A549 (cell line): ENCODE measurements at regions not wholly inside any gene's neighbourhood (a gene's known extent, or its start where the extent isn't known, plus 50 kb on each side); places are given as distances from the start of the nearest gene placed in this dataset.

ENCODE experiments used
- ATAC-seq, 2 experiments: fragments of 200-7000 bp in 1 of 2; fragments of >200 bp in 1 of 2; cut with Nextera tagmentation in 1 of 2; cut with Tn5 transposase in 1 of 2; 3 replicates each; pipeline versions ENCODE4 v1.8.0 to v1.9.1; 2018 to 2020; ENCODE audit warnings: mild to moderate bottlenecking in 1 of 2, moderate library complexity in 1 of 2
- CTCF ChIA-PET: fragments of 300-600 bp; sonication (Branson Sonifier 250); formaldehyde crosslinking; extraction: SDS; loops from one replicate; lab custom pipeline; 2021; ENCODE audit warnings: antibody characterized with exemption, inconsistent platforms; lab: Yijun Ruan, JAX
- POLR2A ChIA-PET: fragments of 350-600 bp; formaldehyde crosslinking; extraction: SDS; loops from one replicate; lab custom pipeline; 2021; ENCODE audit warnings: antibody characterized with exemption, inconsistent platforms; lab: Yijun Ruan, JAX
- DNase-seq, 2 experiments: peaks; one replicate each; pipeline versions ENCODE4 v3.0.0 to v3.0.0-alpha.2; 2011 to 2016; ENCODE audit warnings: low read depth in 1 of 2, low spot score in 1 of 2
- FAIRE-seq: peaks from 2 replicates; lab custom pipeline; 2011; peaks lifted over from hg19 to GRCh38; lab: Jason Lieb, UNC
- H3K27ac ChIP-seq, 2 experiments: fragments of >200 bp; sonication (Bioruptor Twin); formaldehyde crosslinking; 3 replicates each; pipeline ENCODE4 v1.5.1; 2016 to 2017
- H3K4me1 ChIP-seq: fragments of >200 bp; sonication (Bioruptor Twin); formaldehyde crosslinking; 3 replicates; pipeline ENCODE4 v1.6.1; 2016
- H3K4me2 ChIP-seq: fragments of >200 bp; sonication (Bioruptor Twin); formaldehyde crosslinking; 3 replicates; pipeline ENCODE4 v1.6.1; 2016
- H3K4me3 ChIP-seq: fragments of >200 bp; sonication (Bioruptor Twin); formaldehyde crosslinking; 3 replicates; pipeline ENCODE4 v1.5.1; 2016
- H3K9me3 ChIP-seq: fragments of >200 bp; sonication (Bioruptor Twin); formaldehyde crosslinking; 3 replicates; pipeline ENCODE4 v1.6.1; 2016
- BHLHE40 ChIP-seq: IDR thresholded peaks from 2 replicates; pipeline ENCODE4 v1.6.1; 2012; ENCODE audit warnings: low read depth, low read length, inconsistent platforms
- CBX2 ChIP-seq: fragments of 200-600 bp; sonication (generic); IDR thresholded peaks from 2 replicates; pipeline ENCODE4 v1.6.1; 2016; ENCODE audit warnings: low read depth, mild to moderate bottlenecking, borderline replicate concordance
- CEBPB ChIP-seq, 2 experiments: fragments of >200 bp in 1 of 2; sonication (Bioruptor Twin) in 1 of 2; formaldehyde crosslinking in 1 of 2; IDR thresholded peaks; 2 replicates each; pipeline ENCODE4 v1.6.1; 2012 to 2016
- EHF ChIP-seq: fragments of 250-450 bp; sonication (Bioruptor Pico); IDR thresholded peaks from 2 replicates; pipeline ENCODE4 v1.5.0; 2020; ENCODE audit warnings: mild to moderate bottlenecking
- EP300 ChIP-seq, 2 experiments: fragments of >200 bp; sonication (Bioruptor Twin); formaldehyde crosslinking; IDR thresholded peaks; 2 replicates in 1 of 2; 3 replicates in 1 of 2; pipeline ENCODE4 v1.6.1; 2016 to 2017
- ESRRA ChIP-seq: fragments of 150-350 bp; IDR thresholded peaks from 2 replicates; pipeline ENCODE4 v1.6.1; 2014; ENCODE audit warnings: mild to moderate bottlenecking, low read length, borderline replicate concordance
- KDM1A ChIP-seq: fragments of 200-600 bp; sonication (generic); IDR thresholded peaks from 2 replicates; pipeline ENCODE4 v1.6.1; 2016; ENCODE audit warnings: low read depth, mild to moderate bottlenecking
- KDM5A ChIP-seq: fragments of 200-600 bp; sonication (generic); IDR thresholded peaks from 2 replicates; pipeline ENCODE4 v1.6.1; 2016; ENCODE audit warnings: antibody characterized with exemption, mild to moderate bottlenecking
- MAZ ChIP-seq: fragments of 150-350 bp; IDR thresholded peaks from 2 replicates; pipeline ENCODE4 v1.6.1; 2014; ENCODE audit warnings: antibody characterized with exemption, low read depth, low read length, borderline replicate concordance
- NPAS2 ChIP-seq: fragments of 250-450 bp; sonication (Bioruptor Pico); IDR thresholded peaks from 2 replicates; pipeline ENCODE4 v1.8.0; 2022; ENCODE audit warnings: mild to moderate bottlenecking, moderate library complexity, borderline replicate concordance
- PHF8 ChIP-seq: fragments of 200-600 bp; sonication (generic); IDR thresholded peaks from 2 replicates; pipeline ENCODE4 v1.6.1; 2016; ENCODE audit warnings: low read depth, mild to moderate bottlenecking, antibody characterized with exemption, moderate library complexity, borderline replicate concordance
- POLR2AphosphoS2 ChIP-seq: conservative IDR thresholded peaks from 2 replicates; pipeline ENCODE4 v1.6.1; 2012; ENCODE audit warnings: low read length, improper control_type of control experiment, inconsistent platforms
- SREBF2 ChIP-seq: fragments of 450-650 bp; IDR thresholded peaks from 2 replicates; pipeline ENCODE4 v1.6.1; 2014; ENCODE audit warnings: mild to moderate bottlenecking, moderate library complexity
- TFCP2L1 ChIP-seq: fragments of 250-450 bp; sonication (Bioruptor Pico); IDR thresholded peaks from 2 replicates; pipeline ENCODE4 v1.5.0; 2021; ENCODE audit warnings: mild to moderate bottlenecking
- TF ChIP-seq, protein P1 (sequence below): fragments of >200 bp; sonication (Bioruptor Twin); formaldehyde crosslinking; IDR thresholded peaks from 2 replicates; pipeline ENCODE4 v1.6.1; 2016
- TF ChIP-seq, protein P2 (sequence below): fragments of >200 bp; sonication (Bioruptor Twin); formaldehyde crosslinking; IDR thresholded peaks from 3 replicates; pipeline ENCODE4 v1.5.1; 2016
- TF ChIP-seq, protein P3 (sequence below): fragments of 250-450 bp; sonication (Bioruptor Pico); IDR thresholded peaks from 2 replicates; pipeline ENCODE4 v1.5.0; 2020; ENCODE audit warnings: low read depth, mild to moderate bottlenecking, moderate library complexity
- TF ChIP-seq, protein P4 (sequence below): fragments of 150-350 bp; IDR thresholded peaks from 2 replicates; pipeline ENCODE4 v1.6.1; 2014; ENCODE audit warnings: low read depth, mild to moderate bottlenecking, low read length
- TF ChIP-seq, protein P5 (sequence below): fragments of 200-600 bp; sonication (generic); IDR thresholded peaks from 2 replicates; pipeline ENCODE4 v1.6.1; 2016; ENCODE audit warnings: antibody characterized with exemption, mild to moderate bottlenecking, moderate library complexity

DNA sequence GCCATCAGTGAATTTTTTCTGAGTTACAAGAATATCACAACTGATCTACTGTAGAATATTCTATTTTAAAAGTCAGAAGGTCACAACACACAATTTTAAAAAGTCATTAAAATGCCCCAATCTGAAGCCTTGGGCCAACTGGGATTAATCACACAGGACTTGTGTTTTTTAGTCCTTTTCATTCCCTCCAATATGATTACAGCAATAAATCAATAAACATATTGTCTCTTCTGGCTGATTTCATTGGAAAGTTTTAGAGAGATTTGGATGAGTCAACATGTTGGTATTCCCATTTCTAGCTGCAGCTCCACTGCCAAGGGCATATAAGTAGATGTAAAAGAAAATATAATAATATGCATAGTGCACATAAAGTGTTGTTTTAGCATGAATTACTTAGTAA lies 85.8 kb downstream of the NIBAN1 start:
- TF ChIP-seq, protein P1, sequence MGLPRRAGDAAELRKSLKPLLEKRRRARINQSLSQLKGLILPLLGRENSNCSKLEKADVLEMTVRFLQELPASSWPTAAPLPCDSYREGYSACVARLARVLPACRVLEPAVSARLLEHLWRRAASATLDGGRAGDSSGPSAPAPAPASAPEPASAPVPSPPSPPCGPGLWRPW: no peak
- TF ChIP-seq ESRRA (no peak), KDM1A (no peak), CBX2 (no peak), BHLHE40 (no peak), MAZ (no peak), CEBPB (IDR thresholded peaks at IDR 0.05) (no peak), POLR2AphosphoS2 (no peak), EHF (CRISPR knock-in tag) (no peak), KDM5A (no peak), PHF8 (no peak), NPAS2 (CRISPR knock-in tag) (no peak), TFCP2L1 (CRISPR knock-in tag) (no peak), EP300 (IDR thresholded peaks at IDR 0.05) (no peak), SREBF2 (no peak)
- TF ChIP-seq, protein P2, sequence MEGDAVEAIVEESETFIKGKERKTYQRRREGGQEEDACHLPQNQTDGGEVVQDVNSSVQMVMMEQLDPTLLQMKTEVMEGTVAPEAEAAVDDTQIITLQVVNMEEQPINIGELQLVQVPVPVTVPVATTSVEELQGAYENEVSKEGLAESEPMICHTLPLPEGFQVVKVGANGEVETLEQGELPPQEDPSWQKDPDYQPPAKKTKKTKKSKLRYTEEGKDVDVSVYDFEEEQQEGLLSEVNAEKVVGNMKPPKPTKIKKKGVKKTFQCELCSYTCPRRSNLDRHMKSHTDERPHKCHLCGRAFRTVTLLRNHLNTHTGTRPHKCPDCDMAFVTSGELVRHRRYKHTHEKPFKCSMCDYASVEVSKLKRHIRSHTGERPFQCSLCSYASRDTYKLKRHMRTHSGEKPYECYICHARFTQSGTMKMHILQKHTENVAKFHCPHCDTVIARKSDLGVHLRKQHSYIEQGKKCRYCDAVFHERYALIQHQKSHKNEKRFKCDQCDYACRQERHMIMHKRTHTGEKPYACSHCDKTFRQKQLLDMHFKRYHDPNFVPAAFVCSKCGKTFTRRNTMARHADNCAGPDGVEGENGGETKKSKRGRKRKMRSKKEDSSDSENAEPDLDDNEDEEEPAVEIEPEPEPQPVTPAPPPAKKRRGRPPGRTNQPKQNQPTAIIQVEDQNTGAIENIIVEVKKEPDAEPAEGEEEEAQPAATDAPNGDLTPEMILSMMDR: no peak
- TF ChIP-seq, protein P3, sequence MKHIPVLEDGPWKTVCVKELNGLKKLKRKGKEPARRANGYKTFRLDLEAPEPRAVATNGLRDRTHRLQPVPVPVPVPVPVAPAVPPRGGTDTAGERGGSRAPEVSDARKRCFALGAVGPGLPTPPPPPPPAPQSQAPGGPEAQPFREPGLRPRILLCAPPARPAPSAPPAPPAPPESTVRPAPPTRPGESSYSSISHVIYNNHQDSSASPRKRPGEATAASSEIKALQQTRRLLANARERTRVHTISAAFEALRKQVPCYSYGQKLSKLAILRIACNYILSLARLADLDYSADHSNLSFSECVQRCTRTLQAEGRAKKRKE (CRISPR knock-in tag): no peak
- TF ChIP-seq, protein P4, sequence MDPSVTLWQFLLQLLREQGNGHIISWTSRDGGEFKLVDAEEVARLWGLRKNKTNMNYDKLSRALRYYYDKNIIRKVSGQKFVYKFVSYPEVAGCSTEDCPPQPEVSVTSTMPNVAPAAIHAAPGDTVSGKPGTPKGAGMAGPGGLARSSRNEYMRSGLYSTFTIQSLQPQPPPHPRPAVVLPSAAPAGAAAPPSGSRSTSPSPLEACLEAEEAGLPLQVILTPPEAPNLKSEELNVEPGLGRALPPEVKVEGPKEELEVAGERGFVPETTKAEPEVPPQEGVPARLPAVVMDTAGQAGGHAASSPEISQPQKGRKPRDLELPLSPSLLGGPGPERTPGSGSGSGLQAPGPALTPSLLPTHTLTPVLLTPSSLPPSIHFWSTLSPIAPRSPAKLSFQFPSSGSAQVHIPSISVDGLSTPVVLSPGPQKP: no peak
- TF ChIP-seq, protein P5, sequence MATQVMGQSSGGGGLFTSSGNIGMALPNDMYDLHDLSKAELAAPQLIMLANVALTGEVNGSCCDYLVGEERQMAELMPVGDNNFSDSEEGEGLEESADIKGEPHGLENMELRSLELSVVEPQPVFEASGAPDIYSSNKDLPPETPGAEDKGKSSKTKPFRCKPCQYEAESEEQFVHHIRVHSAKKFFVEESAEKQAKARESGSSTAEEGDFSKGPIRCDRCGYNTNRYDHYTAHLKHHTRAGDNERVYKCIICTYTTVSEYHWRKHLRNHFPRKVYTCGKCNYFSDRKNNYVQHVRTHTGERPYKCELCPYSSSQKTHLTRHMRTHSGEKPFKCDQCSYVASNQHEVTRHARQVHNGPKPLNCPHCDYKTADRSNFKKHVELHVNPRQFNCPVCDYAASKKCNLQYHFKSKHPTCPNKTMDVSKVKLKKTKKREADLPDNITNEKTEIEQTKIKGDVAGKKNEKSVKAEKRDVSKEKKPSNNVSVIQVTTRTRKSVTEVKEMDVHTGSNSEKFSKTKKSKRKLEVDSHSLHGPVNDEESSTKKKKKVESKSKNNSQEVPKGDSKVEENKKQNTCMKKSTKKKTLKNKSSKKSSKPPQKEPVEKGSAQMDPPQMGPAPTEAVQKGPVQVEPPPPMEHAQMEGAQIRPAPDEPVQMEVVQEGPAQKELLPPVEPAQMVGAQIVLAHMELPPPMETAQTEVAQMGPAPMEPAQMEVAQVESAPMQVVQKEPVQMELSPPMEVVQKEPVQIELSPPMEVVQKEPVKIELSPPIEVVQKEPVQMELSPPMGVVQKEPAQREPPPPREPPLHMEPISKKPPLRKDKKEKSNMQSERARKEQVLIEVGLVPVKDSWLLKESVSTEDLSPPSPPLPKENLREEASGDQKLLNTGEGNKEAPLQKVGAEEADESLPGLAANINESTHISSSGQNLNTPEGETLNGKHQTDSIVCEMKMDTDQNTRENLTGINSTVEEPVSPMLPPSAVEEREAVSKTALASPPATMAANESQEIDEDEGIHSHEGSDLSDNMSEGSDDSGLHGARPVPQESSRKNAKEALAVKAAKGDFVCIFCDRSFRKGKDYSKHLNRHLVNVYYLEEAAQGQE: no peak
- Histone ChIP-seq H3K4me3 (no peak overlapping the region), H3K27ac (no peak overlapping the region), H3K9me3 (no peaks in the 10 kb centered on the region), H3K4me1 (peaks cover 2% of the 10 kb centered on the region; the same call in 1 of the 3 replicates), H3K4me2 (no peak overlapping the region)
- DNase-seq (no peak), FAIRE-seq (no peak), ATAC-seq (no peak)
- ChIA-PET CTCF (no interaction called here), POLR2A (no interaction called here)
